ENCODE measurements at regions not wholly inside any gene's neighbourhood (a gene's known extent, or its start where the extent isn't known, plus 50 kb on each side); places are given as distances from the start of the nearest gene placed in this dataset.

GRCh38 chr15:31977812-31978661 lies 52.3 kb upstream of the CHRNA7 start:
- Histone ChIP-seq H3K4me3 (ENCODE audit: low read depth in 1 of 3, low read length in 3 of 3) (no peak overlapping the region), H3K9me3 (ENCODE audit: control insufficient read depth in 2 of 2, insufficient read depth in 1 of 2, low read depth in 1 of 2, low read length in 1 of 2) (no peaks in the 10 kb centered on the region), H3K27ac (ENCODE audit: low read depth in 1 of 3, low read length in 2 of 3) (no peak overlapping the region), H3K36me3 (ENCODE audit: control insufficient read depth in 3 of 3, insufficient read depth in 2 of 3, low read depth in 1 of 3, low read length in 3 of 3) (no peaks in the 10 kb centered on the region), H3K4me1 (ENCODE audit: control insufficient read depth in 3 of 3, insufficient read depth in 2 of 3, low read depth in 1 of 3, low read length in 2 of 3) (peaks cover 0 to 4% (median 0%) of the 10 kb centered on the region in 3 donors), H3K27me3 (ENCODE audit: control insufficient read depth in 3 of 3, insufficient read depth in 3 of 3, low read length in 3 of 3) (peaks cover 0 to 2% (median 0%) of the 10 kb centered on the region in 3 donors)
- WGBS, 3 donors, result 25 to 37% (median 31%) methylated on average over 20 to 22 of the region's 22 CpGs
- FAIRE-seq, result no peak
- peak; percentile 48 to 67 for DNase-seq

All from small intestine (tissue), 7 donors.